ENCODE measurements at regions not wholly inside any gene's neighbourhood (a gene's known extent, or its start where the extent isn't known, plus 50 kb on each side); places are given as distances from the start of the nearest gene placed in this dataset.

GRCh38 chr6:23498013-23498412 is 628.0 kb upstream of the NRSN1 start:
- no peak overlapping the region for H3K27ac ChIP-seq
- TF ChIP-seq ZFX (IDR thresholded peaks at IDR 0.05), result no peak
- TF ChIP-seq, protein P1, sequence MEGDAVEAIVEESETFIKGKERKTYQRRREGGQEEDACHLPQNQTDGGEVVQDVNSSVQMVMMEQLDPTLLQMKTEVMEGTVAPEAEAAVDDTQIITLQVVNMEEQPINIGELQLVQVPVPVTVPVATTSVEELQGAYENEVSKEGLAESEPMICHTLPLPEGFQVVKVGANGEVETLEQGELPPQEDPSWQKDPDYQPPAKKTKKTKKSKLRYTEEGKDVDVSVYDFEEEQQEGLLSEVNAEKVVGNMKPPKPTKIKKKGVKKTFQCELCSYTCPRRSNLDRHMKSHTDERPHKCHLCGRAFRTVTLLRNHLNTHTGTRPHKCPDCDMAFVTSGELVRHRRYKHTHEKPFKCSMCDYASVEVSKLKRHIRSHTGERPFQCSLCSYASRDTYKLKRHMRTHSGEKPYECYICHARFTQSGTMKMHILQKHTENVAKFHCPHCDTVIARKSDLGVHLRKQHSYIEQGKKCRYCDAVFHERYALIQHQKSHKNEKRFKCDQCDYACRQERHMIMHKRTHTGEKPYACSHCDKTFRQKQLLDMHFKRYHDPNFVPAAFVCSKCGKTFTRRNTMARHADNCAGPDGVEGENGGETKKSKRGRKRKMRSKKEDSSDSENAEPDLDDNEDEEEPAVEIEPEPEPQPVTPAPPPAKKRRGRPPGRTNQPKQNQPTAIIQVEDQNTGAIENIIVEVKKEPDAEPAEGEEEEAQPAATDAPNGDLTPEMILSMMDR (conservative IDR thresholded peaks at IDR 0.05), result no peak

GRCh38 chr6:23499549-23499948 is 626.5 kb upstream of the NRSN1 start:
- no peak overlapping the region for H3K27ac ChIP-seq
- no peak for TF ChIP-seq ZFX (IDR thresholded peaks at IDR 0.05)
- TF ChIP-seq, protein P1 (conservative IDR thresholded peaks at IDR 0.05), result no peak

GRCh38 chr6:23503173-23503572 is 622.8 kb upstream of the NRSN1 start:
- no peak overlapping the region for H3K27ac ChIP-seq
- TF ChIP-seq, protein P1 (conservative IDR thresholded peaks at IDR 0.05), result no peak
- no peak for TF ChIP-seq ZFX (IDR thresholded peaks at IDR 0.05)

DNA sequence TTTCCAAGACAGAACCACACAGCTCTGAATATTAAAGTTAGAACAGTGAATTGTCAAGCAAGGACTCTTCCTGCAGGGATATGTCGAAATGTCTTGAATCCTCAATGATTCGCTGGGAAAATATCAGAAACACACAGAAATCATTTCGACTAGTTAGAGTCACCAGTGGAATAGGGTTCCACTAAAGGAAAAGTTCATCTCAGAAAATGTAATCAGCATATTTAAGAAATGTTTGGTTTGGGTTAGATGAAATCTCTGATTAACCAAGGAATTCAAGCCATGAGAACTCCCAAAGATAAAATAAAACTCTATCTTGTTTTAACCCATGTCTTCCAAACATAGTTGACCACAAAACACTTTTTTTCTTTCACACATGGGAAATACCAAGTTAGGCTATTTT is 621.0 kb upstream of the NRSN1 start:
- TF ChIP-seq, protein P1 (conservative IDR thresholded peaks at IDR 0.05), result no peak
- no peak for TF ChIP-seq ZFX (IDR thresholded peaks at IDR 0.05)
- H3K27ac ChIP-seq, result no peak overlapping the region

DNA sequence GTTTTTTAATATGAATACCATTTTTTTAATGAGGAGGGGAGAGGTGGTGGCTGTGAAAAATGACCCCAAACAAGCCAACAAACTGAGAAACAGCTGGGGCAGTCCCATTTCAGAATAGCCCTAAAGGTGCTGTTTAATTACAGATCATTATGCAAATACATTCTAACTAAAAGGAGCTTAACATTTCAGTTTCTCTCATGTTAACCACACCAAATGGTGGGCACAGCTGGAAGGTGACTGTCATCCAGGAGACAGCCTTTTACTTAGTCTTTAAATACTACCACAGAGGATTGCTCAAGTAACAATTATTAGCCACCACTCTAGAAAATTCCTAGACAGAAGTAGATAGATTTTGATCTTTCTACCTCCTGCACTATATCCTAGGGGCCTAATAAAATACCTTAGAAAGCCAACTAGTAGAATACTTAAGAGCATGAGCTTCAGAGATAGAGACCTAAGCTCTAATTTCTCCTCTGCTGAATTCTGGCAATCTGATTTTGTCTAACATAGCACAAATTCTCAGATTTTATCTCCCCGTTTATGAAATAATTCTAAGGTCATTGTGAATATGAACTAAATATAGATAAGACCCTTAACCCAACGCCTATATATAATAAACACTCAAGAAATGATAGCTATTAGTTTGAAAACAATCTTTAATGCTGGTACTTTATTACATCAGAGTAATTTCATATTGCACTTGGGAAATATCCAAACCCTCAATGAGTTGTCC is 615.1 kb upstream of the NRSN1 start:
- TF ChIP-seq ZFX (IDR thresholded peaks at IDR 0.05), result no peak
- TF ChIP-seq, protein P1 (conservative IDR thresholded peaks at IDR 0.05), result no peak
- H3K27ac ChIP-seq, result no peak overlapping the region

DNA sequence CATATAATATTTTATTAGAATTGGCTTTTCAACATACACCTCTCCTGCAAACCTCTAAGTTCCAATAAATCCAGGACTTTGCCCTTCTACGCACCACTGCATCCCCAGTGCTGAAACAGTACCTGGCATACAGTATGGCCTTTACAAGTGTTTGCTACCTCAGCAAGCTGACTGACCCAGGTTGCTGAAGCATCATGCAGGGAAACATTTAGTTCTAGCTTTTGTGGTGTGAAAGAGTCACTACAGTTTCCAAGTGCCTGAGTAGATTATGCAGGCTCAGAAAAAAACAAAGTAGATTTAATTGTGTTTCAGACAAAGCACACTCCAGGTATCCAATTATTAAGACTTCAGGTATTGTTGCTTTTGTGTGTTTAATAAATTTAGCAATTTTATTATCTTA is 614.2 kb upstream of the NRSN1 start:
- no peak overlapping the region for H3K27ac ChIP-seq
- no peak for TF ChIP-seq ZFX (IDR thresholded peaks at IDR 0.05)

GRCh38 chr6:23518294-23518693 is 607.7 kb upstream of the NRSN1 start:
- H3K27ac ChIP-seq, result no peak overlapping the region
- TF ChIP-seq, protein P1 (conservative IDR thresholded peaks at IDR 0.05), result no peak
- no peak for TF ChIP-seq ZFX (IDR thresholded peaks at IDR 0.05)
